ENCODE measurements at regions not wholly inside any gene's neighbourhood (a gene's known extent, or its start where the extent isn't known, plus 50 kb on each side); places are given as distances from the start of the nearest gene placed in this dataset.

DNA sequence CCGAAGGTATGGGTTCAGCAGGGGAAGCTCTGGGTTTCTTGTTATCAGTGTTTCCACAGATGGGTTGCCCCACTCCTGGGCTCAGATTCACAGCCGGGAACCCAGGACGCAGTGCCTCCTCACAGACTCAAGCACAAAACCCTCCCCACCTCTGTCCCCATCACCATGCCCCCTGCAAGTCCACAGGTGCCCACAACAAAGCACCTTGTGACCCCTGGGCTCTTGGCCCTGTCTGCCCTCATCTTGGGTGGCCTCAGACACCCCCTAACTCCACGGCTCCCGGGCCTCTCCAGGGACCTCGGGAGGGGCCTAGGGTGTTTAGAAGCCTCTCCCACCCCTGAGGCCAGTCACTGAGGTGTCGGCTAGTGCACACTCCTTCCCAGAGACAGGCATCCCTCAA, 231.7 kb downstream of the TUBA3C start:
- WGBS, 2 experiments (ENCODE audit: insufficient coverage in 2 of 2): 74 to 76% methylated on average over 3 to 6 of the region's 7 CpGs
- Histone ChIP-seq H3K9me3 (ENCODE audit: control insufficient read depth, low read length) (peaks cover 71% of the 10 kb centered on the region), H3K4me1 (ENCODE audit: control insufficient read depth, insufficient read depth, low read length, poor library complexity, severe bottlenecking) (no peaks in the 10 kb centered on the region), H3K36me3 (ENCODE audit: control insufficient read depth, insufficient read depth, low read length) (no peaks in the 10 kb centered on the region), H3K4me3 (ENCODE audit: extremely low read depth, insufficient read depth, low read length, poor library complexity, severe bottlenecking) (no peak overlapping the region), H3K27ac (ENCODE audit: low read depth, low read length, severe bottlenecking) (no peak overlapping the region)

GRCh38 chr13:18949489-18949761, 232.2 kb downstream of the TUBA3C start:
- Histone ChIP-seq H3K27ac (ENCODE audit: low read depth, low read length, severe bottlenecking) (no peak overlapping the region), H3K4me3 (ENCODE audit: extremely low read depth, insufficient read depth, low read length, poor library complexity, severe bottlenecking) (no peak overlapping the region), H3K9me3 (ENCODE audit: control insufficient read depth, low read length) (peaks cover 75% of the 10 kb centered on the region), H3K4me1 (ENCODE audit: control insufficient read depth, insufficient read depth, low read length, poor library complexity, severe bottlenecking) (no peaks in the 10 kb centered on the region), H3K36me3 (ENCODE audit: control insufficient read depth, insufficient read depth, low read length) (no peaks in the 10 kb centered on the region)
- WGBS, 2 experiments (ENCODE audit: insufficient coverage in 2 of 2): 42 to 61% methylated on average over 5 to 9 of the region's 9 CpGs

DNA sequence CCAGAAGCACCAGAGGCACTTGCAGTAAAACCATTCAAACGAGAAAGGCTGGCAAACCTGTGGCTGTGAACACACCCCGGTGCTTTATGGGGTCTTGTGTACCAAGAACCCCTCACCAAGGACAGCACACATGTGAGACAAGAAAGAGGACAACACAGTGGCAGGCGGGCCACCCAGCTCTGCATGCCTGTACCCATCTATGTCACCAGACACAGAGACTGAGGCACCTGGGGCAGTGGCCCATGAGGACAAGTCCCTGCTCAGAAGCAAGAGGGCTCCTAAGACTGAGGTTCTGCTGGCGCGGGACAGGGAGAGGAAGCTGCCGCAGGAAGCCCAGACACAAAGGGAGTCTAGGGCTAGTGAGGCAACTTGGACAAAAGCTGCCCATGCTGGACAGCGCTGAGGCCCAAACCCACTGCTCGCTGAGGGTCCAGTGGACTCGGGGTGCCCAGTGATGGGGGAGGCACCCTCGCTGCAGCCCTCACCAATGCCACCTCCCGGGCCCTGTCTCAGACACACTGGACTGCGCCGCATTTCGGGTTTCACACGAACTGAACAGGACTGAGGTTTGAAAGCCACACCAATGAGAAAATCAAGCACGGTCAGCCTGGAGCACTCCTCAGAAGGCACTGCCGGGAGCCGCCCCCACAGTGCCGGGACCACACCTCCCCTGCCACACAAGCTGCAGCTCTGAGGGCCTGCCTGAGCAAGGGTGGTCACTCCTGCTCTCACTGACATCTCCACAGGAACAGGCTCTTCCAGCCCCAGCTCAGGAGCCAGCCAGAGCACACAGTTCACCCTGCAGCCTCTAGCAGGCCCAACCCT, 232.7 kb downstream of the TUBA3C start:
- H3K4me1 ChIP-seq (ENCODE audit: control insufficient read depth, insufficient read depth, low read length, poor library complexity, severe bottlenecking): no peaks in the 10 kb centered on the region
- 81 to 82% methylated on average over 18 of the region's 19 CpGs for WGBS, 2 experiments (ENCODE audit: insufficient coverage in 2 of 2)

GRCh38 chr13:18948012-18948663, 233.5 kb downstream of the TUBA3C start:
- WGBS, 2 experiments (ENCODE audit: insufficient coverage in 2 of 2): 43 to 45% methylated on average over 2 to 3 of the region's 5 CpGs

More for the DNA sequence above, 232.7 kb downstream of the TUBA3C start:
- no peak overlapping the region for H3K4me3 ChIP-seq (ENCODE audit: extremely low read depth, insufficient read depth, low read length, poor library complexity, severe bottlenecking)
- H3K27ac ChIP-seq (ENCODE audit: low read depth, low read length, severe bottlenecking): no peak overlapping the region
- H3K36me3 ChIP-seq (ENCODE audit: control insufficient read depth, insufficient read depth, low read length): no peaks in the 10 kb centered on the region
- H3K9me3 ChIP-seq (ENCODE audit: control insufficient read depth, low read length): peaks cover 73% of the 10 kb centered on the region

GRCh38 chr13:18947376-18947977, 234.1 kb downstream of the TUBA3C start:
- H3K9me3 ChIP-seq (ENCODE audit: control insufficient read depth, low read length): peaks cover 72% of the 10 kb centered on the region

More at GRCh38 chr13:18948012-18948663, 233.5 kb downstream of the TUBA3C start:
- no peaks in the 10 kb centered on the region for H3K4me1 ChIP-seq (ENCODE audit: control insufficient read depth, insufficient read depth, low read length, poor library complexity, severe bottlenecking)
- peaks cover 75% of the 10 kb centered on the region for H3K9me3 ChIP-seq (ENCODE audit: control insufficient read depth, low read length)
- H3K27ac ChIP-seq (ENCODE audit: low read depth, low read length, severe bottlenecking): no peak overlapping the region
- no peaks in the 10 kb centered on the region for H3K36me3 ChIP-seq (ENCODE audit: control insufficient read depth, insufficient read depth, low read length)
- no peak overlapping the region for H3K4me3 ChIP-seq (ENCODE audit: extremely low read depth, insufficient read depth, low read length, poor library complexity, severe bottlenecking)

GRCh38 chr13:18946738-18947137, 234.9 kb downstream of the TUBA3C start:
- H3K36me3 ChIP-seq (ENCODE audit: control insufficient read depth, insufficient read depth, low read length): no peaks in the 10 kb centered on the region
- H3K9me3 ChIP-seq (ENCODE audit: control insufficient read depth, low read length): peaks cover 70% of the 10 kb centered on the region
- no peak overlapping the region for H3K27ac ChIP-seq (ENCODE audit: low read depth, low read length, severe bottlenecking)
- H3K4me3 ChIP-seq (ENCODE audit: extremely low read depth, insufficient read depth, low read length, poor library complexity, severe bottlenecking): no peak overlapping the region
- 40 to 56% methylated on average over 6 to 7 of the region's 7 CpGs for WGBS, 2 experiments (ENCODE audit: insufficient coverage in 2 of 2)
- H3K4me1 ChIP-seq (ENCODE audit: control insufficient read depth, insufficient read depth, low read length, poor library complexity, severe bottlenecking): no peaks in the 10 kb centered on the region

More at GRCh38 chr13:18947376-18947977, 234.1 kb downstream of the TUBA3C start:
- no peaks in the 10 kb centered on the region for H3K4me1 ChIP-seq (ENCODE audit: control insufficient read depth, insufficient read depth, low read length, poor library complexity, severe bottlenecking)
- H3K36me3 ChIP-seq (ENCODE audit: control insufficient read depth, insufficient read depth, low read length): no peaks in the 10 kb centered on the region
- WGBS, 2 experiments (ENCODE audit: insufficient coverage in 2 of 2): 50 to 63% methylated on average over 1 to 3 of the region's 3 CpGs
- no peak overlapping the region for H3K4me3 ChIP-seq (ENCODE audit: extremely low read depth, insufficient read depth, low read length, poor library complexity, severe bottlenecking)
- H3K27ac ChIP-seq (ENCODE audit: low read depth, low read length, severe bottlenecking): no peak overlapping the region

GRCh38 chr13:18944501-18945068, 237.0 kb downstream of the TUBA3C start:
- WGBS, 2 experiments (ENCODE audit: insufficient coverage in 2 of 2): 86 to 92% methylated on average over 21 to 29 of the region's 29 CpGs
- Histone ChIP-seq H3K4me3 (ENCODE audit: extremely low read depth, insufficient read depth, low read length, poor library complexity, severe bottlenecking) (no peak overlapping the region), H3K4me1 (ENCODE audit: control insufficient read depth, insufficient read depth, low read length, poor library complexity, severe bottlenecking) (no peaks in the 10 kb centered on the region), H3K36me3 (ENCODE audit: control insufficient read depth, insufficient read depth, low read length) (no peaks in the 10 kb centered on the region), H3K9me3 (ENCODE audit: control insufficient read depth, low read length) (peaks cover 61% of the 10 kb centered on the region), H3K27ac (ENCODE audit: low read depth, low read length, severe bottlenecking) (no peak overlapping the region)

DNA sequence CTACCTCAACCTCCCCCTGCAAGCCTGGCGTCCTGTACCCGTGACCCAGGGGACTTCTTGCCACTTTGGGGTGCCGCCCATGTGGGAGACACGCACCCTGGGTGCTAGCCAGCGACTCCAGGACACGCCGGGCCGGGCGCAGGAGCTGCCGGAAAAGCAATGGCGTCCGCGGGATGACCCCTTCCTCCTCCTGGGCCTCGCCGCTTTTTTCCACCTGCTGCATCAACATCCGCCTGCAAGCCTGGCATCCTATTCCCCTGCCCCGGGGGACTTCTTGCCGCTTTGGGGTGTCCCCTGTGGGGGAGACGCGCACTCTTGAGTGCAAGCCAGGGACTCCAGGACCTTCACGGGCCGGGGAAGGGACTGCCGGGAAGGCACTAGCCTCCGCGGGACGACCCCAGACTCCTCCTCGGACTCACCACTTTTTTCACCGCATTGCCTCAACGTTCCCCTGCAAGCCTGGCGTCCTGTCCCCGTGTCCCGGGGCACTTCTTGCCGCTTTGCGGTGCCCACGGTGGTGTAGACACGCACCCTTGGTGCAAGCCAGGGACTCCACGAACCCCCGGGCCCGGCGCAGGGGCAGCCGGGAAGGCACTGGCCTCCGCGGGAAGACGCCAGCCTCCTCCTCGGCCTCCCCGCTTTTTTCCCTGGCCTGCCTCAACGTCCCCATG, 237.8 kb downstream of the TUBA3C start:
- Histone ChIP-seq H3K36me3 (ENCODE audit: control insufficient read depth, insufficient read depth, low read length) (no peaks in the 10 kb centered on the region), H3K9me3 (ENCODE audit: control insufficient read depth, low read length) (peaks cover 53% of the 10 kb centered on the region), H3K4me3 (ENCODE audit: extremely low read depth, insufficient read depth, low read length, poor library complexity, severe bottlenecking) (no peak overlapping the region), H3K4me1 (ENCODE audit: control insufficient read depth, insufficient read depth, low read length, poor library complexity, severe bottlenecking) (no peaks in the 10 kb centered on the region), H3K27ac (ENCODE audit: low read depth, low read length, severe bottlenecking) (no peak overlapping the region)
- 85 to 87% methylated on average over 37 to 41 of the region's 47 CpGs for WGBS, 2 experiments (ENCODE audit: insufficient coverage in 2 of 2)

DNA sequence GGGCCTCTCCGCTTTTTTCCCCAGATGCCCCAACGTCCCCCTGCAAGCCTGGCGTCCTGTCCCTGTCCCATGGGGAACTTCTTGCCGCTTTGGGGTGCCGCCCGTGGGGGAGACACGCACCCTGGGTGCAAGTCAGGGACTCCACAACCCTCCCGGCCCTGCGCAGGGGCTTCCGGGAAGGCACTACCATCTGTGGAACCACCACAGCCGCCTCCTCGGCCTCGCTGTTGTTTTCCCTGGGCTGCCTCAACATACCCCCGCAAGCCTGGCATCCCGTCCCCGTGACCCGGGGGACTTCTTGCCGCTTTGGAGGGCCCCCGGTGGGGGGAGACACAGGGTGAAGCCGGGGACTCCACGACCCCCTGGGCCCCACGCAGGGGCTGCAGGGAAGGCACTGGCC, 238.4 kb downstream of the TUBA3C start:
- H3K4me1 ChIP-seq (ENCODE audit: control insufficient read depth, insufficient read depth, low read length, poor library complexity, severe bottlenecking): no peaks in the 10 kb centered on the region
- peaks cover 49% of the 10 kb centered on the region for H3K9me3 ChIP-seq (ENCODE audit: control insufficient read depth, low read length)
- WGBS, 2 experiments (ENCODE audit: insufficient coverage in 2 of 2): 73 to 79% methylated on average over 12 to 22 of the region's 22 CpGs
- H3K4me3 ChIP-seq (ENCODE audit: extremely low read depth, insufficient read depth, low read length, poor library complexity, severe bottlenecking): no peak overlapping the region
- no peaks in the 10 kb centered on the region for H3K36me3 ChIP-seq (ENCODE audit: control insufficient read depth, insufficient read depth, low read length)
- H3K27ac ChIP-seq (ENCODE audit: low read depth, low read length, severe bottlenecking): no peak overlapping the region

DNA sequence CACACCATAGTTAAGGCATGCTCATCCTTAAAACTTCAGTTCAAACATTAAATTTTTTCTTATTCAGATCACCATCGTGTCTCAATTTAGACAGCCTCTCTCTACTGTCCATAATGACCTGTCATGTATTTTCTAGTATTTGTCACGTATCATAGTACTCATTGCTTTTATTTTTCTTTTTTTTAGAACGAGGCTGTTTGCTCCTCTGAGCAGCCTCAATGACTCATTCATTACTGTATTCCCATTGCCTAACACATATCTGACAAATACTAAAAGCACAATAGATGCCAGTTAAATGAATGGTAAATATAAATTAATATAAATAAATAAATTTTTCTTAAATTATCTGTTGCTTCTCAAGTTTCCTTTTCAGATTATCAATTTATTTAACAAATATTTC, 245.5 kb downstream of the TUBA3C start:
- Histone ChIP-seq H3K4me1 (ENCODE audit: control insufficient read depth, insufficient read depth, low read length, poor library complexity, severe bottlenecking) (no peaks in the 10 kb centered on the region), H3K9me3 (ENCODE audit: control insufficient read depth, low read length) (peaks cover 53% of the 10 kb centered on the region), H3K36me3 (ENCODE audit: control insufficient read depth, insufficient read depth, low read length) (no peaks in the 10 kb centered on the region), H3K27ac (ENCODE audit: low read depth, low read length, severe bottlenecking) (no peak overlapping the region), H3K4me3 (ENCODE audit: extremely low read depth, insufficient read depth, low read length, poor library complexity, severe bottlenecking) (no peak overlapping the region)
- 25 to 52% methylated on average over 1 to 2 of the region's 3 CpGs for whole genome bisulfite sequencing, 2 experiments (ENCODE audit: insufficient coverage in 2 of 2)
